ENCODE measurements at regions not wholly inside any gene's neighbourhood (a gene's known extent, or its start where the extent isn't known, plus 50 kb on each side); places are given as distances from the start of the nearest gene placed in this dataset.

- Mint-ChIP-seq H3K4me1 (peaks cover 8 to 13% of the 10 kb centered on the region in 2 donors), H3K9me3 (no peaks in the 10 kb centered on the region), H3K36me3 (no peaks in the 10 kb centered on the region), H3K27ac (no peak overlapping the region), H3K4me3 (no peak overlapping the region), H3K27me3 (no peaks in the 10 kb centered on the region)
- ATAC-seq (replicated peaks) (no peak), DNase-seq (no peak)
Measured at GRCh38 chr16:48447940-48448536, 62.8 kb upstream of the SIAH1 start.

- DNase-seq (no peak), ATAC-seq (replicated peaks) (no peak)
- Mint-ChIP-seq H3K27ac (no peak overlapping the region), H3K9me3 (no peaks in the 10 kb centered on the region), H3K36me3 (no peaks in the 10 kb centered on the region), H3K4me3 (no peak overlapping the region), H3K4me1 (peaks cover 7 to 13% of the 10 kb centered on the region in 2 donors), H3K27me3 (no peaks in the 10 kb centered on the region)
Measured at GRCh38 chr16:48447428-48447827, 62.2 kb upstream of the SIAH1 start.

- Mint-ChIP-seq H3K4me1 (peaks cover 7 to 13% of the 10 kb centered on the region in 2 donors), H3K27ac (peak overlapping the region; percentile 20), H3K27me3 (no peaks in the 10 kb centered on the region), H3K36me3 (no peaks in the 10 kb centered on the region), H3K9me3 (no peaks in the 10 kb centered on the region), H3K4me3 (no peak overlapping the region)
- DNase-seq (no peak), ATAC-seq (replicated peaks) (no peak)
Measured at GRCh38 chr16:48446534-48446920, 61.3 kb upstream of the SIAH1 start.

- no peaks in the 10 kb centered on the region for H3K36me3 Mint-ChIP-seq
- no peak for ATAC-seq (replicated peaks)
- H3K4me3 Mint-ChIP-seq = no peak overlapping the region
- H3K9me3 Mint-ChIP-seq = no peaks in the 10 kb centered on the region
- H3K27me3 Mint-ChIP-seq = no peaks in the 10 kb centered on the region
- H3K4me1 Mint-ChIP-seq = peaks cover 7 to 13% of the 10 kb centered on the region in 2 donors
- no peak for DNase-seq
- no peak overlapping the region for H3K27ac Mint-ChIP-seq
Measured at GRCh38 chr16:48445782-48446533, 60.7 kb upstream of the SIAH1 start.

GRCh38 chr16:48444574-48444973, 59.4 kb upstream of the SIAH1 start:
- H3K4me3 Mint-ChIP-seq = no peak overlapping the region
- DNase-seq = no peak
- no peaks in the 10 kb centered on the region for H3K27me3 Mint-ChIP-seq
- peaks cover 7 to 13% of the 10 kb centered on the region in 2 donors for H3K4me1 Mint-ChIP-seq
- no peaks in the 10 kb centered on the region for H3K36me3 Mint-ChIP-seq
- ATAC-seq (replicated peaks) = no peak
- no peak overlapping the region for H3K27ac Mint-ChIP-seq
- no peaks in the 10 kb centered on the region for H3K9me3 Mint-ChIP-seq

GRCh38 chr16:48442379-48442778, 57.2 kb upstream of the SIAH1 start:
- ATAC-seq (replicated peaks) (no peak), DNase-seq (no peak)
- Mint-ChIP-seq H3K4me3 (no peak overlapping the region), H3K36me3 (no peaks in the 10 kb centered on the region), H3K9me3 (no peaks in the 10 kb centered on the region), H3K4me1 (peaks cover 7 to 13% of the 10 kb centered on the region in 2 donors), H3K27ac (no peak overlapping the region), H3K27me3 (no peaks in the 10 kb centered on the region)

GRCh38 chr16:48441863-48442279, 56.7 kb upstream of the SIAH1 start:
- ATAC-seq (replicated peaks) (no peak), DNase-seq (no peak)
- Mint-ChIP-seq H3K36me3 (no peaks in the 10 kb centered on the region), H3K4me1 (peaks cover 7 to 13% of the 10 kb centered on the region in 2 donors), H3K9me3 (no peaks in the 10 kb centered on the region), H3K4me3 (no peak overlapping the region), H3K27me3 (no peaks in the 10 kb centered on the region), H3K27ac (no peak overlapping the region)

GRCh38 chr16:48441106-48441505, 55.9 kb upstream of the SIAH1 start:
- Mint-ChIP-seq H3K4me1 (peaks cover 3 to 11% of the 10 kb centered on the region in 2 donors), H3K36me3 (no peaks in the 10 kb centered on the region), H3K27me3 (no peaks in the 10 kb centered on the region), H3K9me3 (no peaks in the 10 kb centered on the region), H3K27ac (no peak overlapping the region), H3K4me3 (no peak overlapping the region)
- DNase-seq = no peak
- ATAC-seq (replicated peaks) = no peak

GRCh38 chr16:48438414-48438813, 53.2 kb upstream of the SIAH1 start:
- Mint-ChIP-seq H3K36me3 (no peaks in the 10 kb centered on the region), H3K27ac (no peak overlapping the region), H3K4me1 (peaks cover 17 to 30% of the 10 kb centered on the region in 2 donors), H3K4me3 (no peak overlapping the region), H3K9me3 (no peaks in the 10 kb centered on the region), H3K27me3 (no peaks in the 10 kb centered on the region)
- DNase-seq (no peak), ATAC-seq (replicated peaks) (no peak)

GRCh38 chr16:48435906-48436305, 50.7 kb upstream of the SIAH1 start:
- no peak for ATAC-seq (replicated peaks)
- no peak for DNase-seq
- no peaks in the 10 kb centered on the region for H3K27me3 Mint-ChIP-seq
- H3K4me3 Mint-ChIP-seq = no peak overlapping the region
- no peaks in the 10 kb centered on the region for H3K9me3 Mint-ChIP-seq
- peaks cover 30 to 55% of the 10 kb centered on the region in 2 donors for H3K4me1 Mint-ChIP-seq
- no peaks in the 10 kb centered on the region for H3K36me3 Mint-ChIP-seq
- H3K27ac Mint-ChIP-seq = no peak overlapping the region

- Mint-ChIP-seq H3K36me3 (no peaks in the 10 kb centered on the region), H3K9me3 (no peaks in the 10 kb centered on the region), H3K4me3 (no peak overlapping the region), H3K4me1 (peaks cover 31 to 57% of the 10 kb centered on the region in 2 donors), H3K27me3 (no peaks in the 10 kb centered on the region), H3K27ac (peak overlapping the region; percentile 11)
- ATAC-seq (replicated peaks) (no peak), DNase-seq (no peak)
Measured at GRCh38 chr16:48435318-48435680, 50.1 kb upstream of the SIAH1 start.
